ENCODE measurements at regions not wholly inside any gene's neighbourhood (a gene's known extent, or its start where the extent isn't known, plus 50 kb on each side); places are given as distances from the start of the nearest gene placed in this dataset.
"Not testable (repeated sequence)": the region's sequence is repeated elsewhere in the genome, so short reads cannot be mapped to it uniquely, and the experiment has no call there.

DNA sequence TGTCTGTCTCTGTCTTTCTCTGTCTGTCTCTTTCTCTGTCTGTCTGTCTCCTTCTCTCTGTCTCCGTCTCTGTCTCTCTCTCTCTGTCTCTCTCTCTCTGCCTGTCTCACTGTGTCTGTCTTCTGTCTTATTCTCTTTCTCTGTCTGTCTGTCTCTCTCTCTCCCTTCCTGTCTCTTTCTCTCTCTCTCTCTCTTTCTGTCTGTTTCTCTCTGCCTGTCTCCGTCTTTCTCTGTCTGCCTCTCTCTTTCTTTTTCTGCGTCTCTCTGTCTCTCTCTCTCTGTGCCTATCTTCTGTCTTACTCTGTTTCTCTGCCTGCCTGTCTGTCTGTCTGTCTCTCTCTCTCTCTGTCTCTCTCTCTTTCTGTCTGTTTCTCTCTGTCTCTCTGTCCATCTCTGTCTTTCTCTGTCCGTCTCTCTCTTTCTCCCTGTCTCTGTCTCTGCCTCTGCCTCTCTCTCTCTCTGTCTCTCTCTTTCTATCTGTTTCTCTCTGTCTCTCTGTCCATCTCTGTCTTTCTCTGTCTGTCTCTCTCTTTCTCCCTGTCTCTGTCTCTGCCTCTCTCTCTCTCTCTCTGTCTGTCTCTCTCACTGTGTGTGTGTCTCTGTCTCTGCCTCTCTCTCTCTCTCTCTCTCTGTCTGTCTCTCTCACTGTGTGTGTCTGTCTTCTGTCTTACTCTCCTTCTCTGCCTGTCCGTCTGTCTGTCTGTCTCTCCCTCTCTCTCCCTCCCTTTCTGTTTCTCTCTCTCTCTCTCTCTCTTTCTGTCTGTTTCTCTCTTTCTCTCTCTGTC lies 2291.8 kb upstream of the TPTE start:
- H3K4me2 ChIP-seq (ENCODE audit: low read length); H3K36me3 Mint-ChIP-seq (ENCODE audit: low read depth, unreplicated experiment); H3K36me3 ChIP-seq (ENCODE audit: insufficient read depth, low read length); H3K9me3 Mint-ChIP-seq (ENCODE audit: unreplicated experiment); FAIRE-seq; H3K9me3 ChIP-seq (ENCODE audit: insufficient read depth, low read depth, low read length); H3K9ac ChIP-seq (ENCODE audit: low read length); H3K27me3 ChIP-seq (ENCODE audit: insufficient read depth, low read length); H2AFZ ChIP-seq (ENCODE audit: low read depth, low read length); H3K27ac ChIP-seq (ENCODE audit: low read depth, low read length); H4K20me1 ChIP-seq (ENCODE audit: insufficient read depth, low read length); H3K4me3 Mint-ChIP-seq (ENCODE audit: unreplicated experiment); H3K4me3 ChIP-seq (ENCODE audit: insufficient read depth, low read depth, low read length); DNase-seq (ENCODE audit: low read depth); H3K27ac Mint-ChIP-seq (ENCODE audit: unreplicated experiment); H3K4me1 Mint-ChIP-seq (ENCODE audit: low read depth, unreplicated experiment); H3K79me2 ChIP-seq (ENCODE audit: insufficient read depth, low read length); H3K4me1 ChIP-seq (ENCODE audit: insufficient read depth, low read length): not testable (repeated sequence)
- H3K27me3 Mint-ChIP-seq (ENCODE audit: low read depth, unreplicated experiment): peaks cover 12% of the 10 kb centered on the region

DNA sequence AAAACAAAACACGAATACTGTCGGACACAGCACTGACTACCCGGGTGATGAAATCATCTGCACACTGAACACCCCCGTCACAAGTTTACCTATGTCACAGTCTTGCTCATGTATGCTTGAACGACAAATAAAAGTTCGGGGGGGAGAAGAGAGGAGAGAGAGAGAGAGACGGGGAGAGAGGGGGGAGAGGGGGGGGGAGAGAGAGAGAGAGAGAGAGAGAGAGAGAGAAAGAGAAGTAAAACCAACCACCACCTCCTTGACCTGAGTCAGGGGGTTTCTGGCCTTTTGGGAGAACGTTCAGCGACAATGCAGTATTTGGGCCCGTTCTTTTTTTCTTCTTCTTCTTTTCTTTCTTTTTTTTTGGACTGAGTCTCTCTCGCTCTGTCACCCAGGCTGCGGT lies 2290.1 kb upstream of the TPTE start:
- not testable (repeated sequence) for H3K9me3 ChIP-seq (ENCODE audit: insufficient read depth, low read depth, low read length); H3K9ac ChIP-seq (ENCODE audit: low read length); H3K4me1 Mint-ChIP-seq (ENCODE audit: low read depth, unreplicated experiment); DNase-seq (ENCODE audit: low read depth); H4K20me1 ChIP-seq (ENCODE audit: insufficient read depth, low read length); FAIRE-seq; H3K4me2 ChIP-seq (ENCODE audit: low read length); H3K4me1 ChIP-seq (ENCODE audit: insufficient read depth, low read length); H3K4me3 Mint-ChIP-seq (ENCODE audit: unreplicated experiment); H3K4me3 ChIP-seq (ENCODE audit: insufficient read depth, low read depth, low read length); H3K36me3 ChIP-seq (ENCODE audit: insufficient read depth, low read length); H3K36me3 Mint-ChIP-seq (ENCODE audit: low read depth, unreplicated experiment); H3K79me2 ChIP-seq (ENCODE audit: insufficient read depth, low read length); H3K27ac ChIP-seq (ENCODE audit: low read depth, low read length); H3K9me3 Mint-ChIP-seq (ENCODE audit: unreplicated experiment); H3K27ac Mint-ChIP-seq (ENCODE audit: unreplicated experiment); H2AFZ ChIP-seq (ENCODE audit: low read depth, low read length); H3K27me3 ChIP-seq (ENCODE audit: insufficient read depth, low read length)
- H3K27me3 Mint-ChIP-seq (ENCODE audit: low read depth, unreplicated experiment): peaks cover 12% of the 10 kb centered on the region

DNA sequence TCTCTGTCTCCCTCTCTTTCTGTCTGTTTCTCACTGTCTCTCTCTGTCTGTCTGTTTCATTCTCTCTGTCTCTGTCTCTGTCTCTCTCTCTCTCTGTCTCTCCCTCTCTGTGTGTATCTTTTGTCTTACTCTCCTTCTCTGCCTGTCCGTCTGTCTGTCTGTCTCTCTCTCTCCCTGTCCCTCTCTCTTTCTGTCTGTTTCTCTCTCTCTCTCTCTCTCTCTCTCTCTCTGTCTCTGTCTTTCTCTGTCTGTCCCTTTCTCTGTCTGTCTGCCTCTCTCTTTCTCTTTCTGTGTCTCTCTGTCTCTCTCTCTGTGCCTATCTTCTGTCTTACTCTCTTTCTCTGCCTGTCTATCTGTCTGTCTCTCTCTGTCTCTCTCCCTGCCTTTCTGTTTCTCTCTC lies 2288.4 kb upstream of the TPTE start:
- not testable (repeated sequence) for H3K79me2 ChIP-seq (ENCODE audit: insufficient read depth, low read length); H3K4me3 ChIP-seq (ENCODE audit: insufficient read depth, low read depth, low read length); H4K20me1 ChIP-seq (ENCODE audit: insufficient read depth, low read length); FAIRE-seq; H3K27me3 ChIP-seq (ENCODE audit: insufficient read depth, low read length); H3K27ac Mint-ChIP-seq (ENCODE audit: unreplicated experiment); H3K4me1 Mint-ChIP-seq (ENCODE audit: low read depth, unreplicated experiment); H3K36me3 ChIP-seq (ENCODE audit: insufficient read depth, low read length); H3K9me3 ChIP-seq (ENCODE audit: insufficient read depth, low read depth, low read length); H2AFZ ChIP-seq (ENCODE audit: low read depth, low read length); DNase-seq (ENCODE audit: low read depth); H3K4me3 Mint-ChIP-seq (ENCODE audit: unreplicated experiment); H3K27ac ChIP-seq (ENCODE audit: low read depth, low read length); H3K36me3 Mint-ChIP-seq (ENCODE audit: low read depth, unreplicated experiment); H3K9ac ChIP-seq (ENCODE audit: low read length); H3K4me1 ChIP-seq (ENCODE audit: insufficient read depth, low read length); H3K4me2 ChIP-seq (ENCODE audit: low read length); H3K9me3 Mint-ChIP-seq (ENCODE audit: unreplicated experiment)
- H3K27me3 Mint-ChIP-seq (ENCODE audit: low read depth, unreplicated experiment): peaks cover 12% of the 10 kb centered on the region

DNA sequence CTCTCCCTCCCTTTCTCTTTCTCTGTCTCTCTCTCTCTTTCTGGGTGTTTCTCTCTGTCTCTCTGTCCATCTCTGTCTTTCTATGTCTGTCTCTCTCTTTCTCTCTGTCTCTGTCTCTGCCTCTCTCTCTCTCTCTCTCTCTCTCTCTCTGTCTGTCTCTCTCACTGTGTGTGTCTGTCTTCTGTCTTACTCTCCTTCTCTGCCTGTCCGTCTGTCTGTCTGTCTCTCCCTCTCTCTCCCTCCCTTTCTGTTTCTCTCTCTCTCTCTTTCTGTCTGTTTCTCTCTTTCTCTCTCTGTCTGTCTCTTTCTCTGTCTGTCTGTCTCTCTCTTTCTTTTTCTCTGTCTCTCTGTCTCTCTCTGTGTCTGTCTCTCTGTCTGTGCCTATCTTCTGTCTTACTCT lies 2287.3 kb upstream of the TPTE start:
- H3K36me3 Mint-ChIP-seq (ENCODE audit: low read depth, unreplicated experiment); H4K20me1 ChIP-seq (ENCODE audit: insufficient read depth, low read length); H3K27ac ChIP-seq (ENCODE audit: low read depth, low read length); H3K9me3 ChIP-seq (ENCODE audit: insufficient read depth, low read depth, low read length); H3K36me3 ChIP-seq (ENCODE audit: insufficient read depth, low read length); FAIRE-seq; H3K79me2 ChIP-seq (ENCODE audit: insufficient read depth, low read length); H3K9me3 Mint-ChIP-seq (ENCODE audit: unreplicated experiment); H3K27ac Mint-ChIP-seq (ENCODE audit: unreplicated experiment); H3K4me2 ChIP-seq (ENCODE audit: low read length); H3K4me1 Mint-ChIP-seq (ENCODE audit: low read depth, unreplicated experiment); H3K27me3 Mint-ChIP-seq (ENCODE audit: low read depth, unreplicated experiment); H3K9ac ChIP-seq (ENCODE audit: low read length); H3K27me3 ChIP-seq (ENCODE audit: insufficient read depth, low read length); H2AFZ ChIP-seq (ENCODE audit: low read depth, low read length); H3K4me3 ChIP-seq (ENCODE audit: insufficient read depth, low read depth, low read length); DNase-seq (ENCODE audit: low read depth); H3K4me1 ChIP-seq (ENCODE audit: insufficient read depth, low read length); H3K4me3 Mint-ChIP-seq (ENCODE audit: unreplicated experiment): not testable (repeated sequence)

DNA sequence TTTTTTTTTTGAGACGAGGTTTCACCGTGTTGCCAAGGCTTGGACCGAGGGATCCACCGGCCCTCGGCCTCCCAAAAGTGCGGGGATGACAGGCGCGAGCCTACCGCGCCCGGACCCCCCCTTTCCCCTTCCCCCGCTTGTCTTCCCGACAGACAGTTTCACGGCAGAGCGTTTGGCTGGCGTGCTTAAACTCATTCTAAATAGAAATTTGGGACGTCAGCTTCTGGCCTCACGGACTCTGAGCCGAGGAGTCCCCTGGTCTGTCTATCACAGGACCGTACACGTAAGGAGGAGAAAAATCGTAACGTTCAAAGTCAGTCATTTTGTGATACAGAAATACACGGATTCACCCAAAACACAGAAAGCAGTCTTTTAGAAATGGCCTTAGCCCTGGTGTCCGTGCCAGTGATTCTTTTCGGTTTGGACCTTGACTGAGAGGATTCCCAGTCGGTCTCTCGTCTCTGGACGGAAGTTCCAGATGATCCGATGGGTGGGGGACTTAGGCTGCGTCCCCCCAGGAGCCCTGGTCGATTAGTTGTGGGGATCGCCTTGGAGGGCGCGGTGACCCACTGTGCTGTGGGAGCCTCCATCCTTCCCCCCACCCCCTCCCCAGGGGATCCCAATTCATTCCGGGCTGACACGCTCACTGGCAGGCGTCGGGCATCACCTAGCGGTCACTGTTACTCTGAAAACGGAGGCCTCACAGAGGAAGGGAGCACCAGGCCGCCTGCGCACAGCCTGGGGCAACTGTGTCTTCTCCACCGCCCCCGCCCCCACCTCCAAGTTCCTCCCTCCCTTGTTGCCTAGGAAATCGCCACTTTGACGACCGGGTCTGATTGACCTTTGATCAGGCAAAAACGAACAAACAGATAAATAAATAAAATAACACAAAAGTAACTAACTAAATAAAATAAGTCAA lies 2276.4 kb upstream of the TPTE start:
- not testable (repeated sequence) for H3K4me2 ChIP-seq (ENCODE audit: low read length); H3K36me3 Mint-ChIP-seq (ENCODE audit: low read depth, unreplicated experiment); H3K4me3 ChIP-seq (ENCODE audit: insufficient read depth, low read depth, low read length); H3K9me3 ChIP-seq (ENCODE audit: insufficient read depth, low read depth, low read length); H3K9me3 Mint-ChIP-seq (ENCODE audit: unreplicated experiment); H3K27me3 ChIP-seq (ENCODE audit: insufficient read depth, low read length); H3K4me1 Mint-ChIP-seq (ENCODE audit: low read depth, unreplicated experiment); H3K4me3 Mint-ChIP-seq (ENCODE audit: unreplicated experiment); H3K27ac ChIP-seq (ENCODE audit: low read depth, low read length); H3K4me1 ChIP-seq (ENCODE audit: insufficient read depth, low read length); H3K79me2 ChIP-seq (ENCODE audit: insufficient read depth, low read length); H3K27ac Mint-ChIP-seq (ENCODE audit: unreplicated experiment); H4K20me1 ChIP-seq (ENCODE audit: insufficient read depth, low read length); FAIRE-seq; H2AFZ ChIP-seq (ENCODE audit: low read depth, low read length); DNase-seq (ENCODE audit: low read depth); H3K36me3 ChIP-seq (ENCODE audit: insufficient read depth, low read length); H3K9ac ChIP-seq (ENCODE audit: low read length); H3K27me3 Mint-ChIP-seq (ENCODE audit: low read depth, unreplicated experiment)
